ENCODE measurements at regions not wholly inside any gene's neighbourhood (a gene's known extent, or its start where the extent isn't known, plus 50 kb on each side); places are given as distances from the start of the nearest gene placed in this dataset.
A peak's percentile ranks its signal among the peaks of the same experiment; 100 is the strongest.

GRCh38 chr5:126043688-126044087 is 379.5 kb upstream of the GRAMD2B start:
- DNase-seq (ENCODE audit: low spot score in 2 of 2, unreplicated experiment in 2 of 2): no peak
- Mint-ChIP-seq H3K36me3 (no peaks in the 10 kb centered on the region), H3K4me1 (peaks cover 38% of the 10 kb centered on the region), H3K27ac (peak overlapping the region; percentile 73), H3K9me3 (no peaks in the 10 kb centered on the region), H3K4me3 (no peak overlapping the region), H3K27me3 (ENCODE audit: low read depth) (no peaks in the 10 kb centered on the region)
- no peak for TF ChIP-seq CTCF (IDR thresholded peaks at IDR 0.05; ENCODE audit: unreplicated experiment)

- H3K27ac Mint-ChIP-seq: peak overlapping the region; percentile 73
- H3K36me3 Mint-ChIP-seq: no peaks in the 10 kb centered on the region
- H3K27me3 Mint-ChIP-seq (ENCODE audit: low read depth): no peaks in the 10 kb centered on the region
- no peak for TF ChIP-seq CTCF (IDR thresholded peaks at IDR 0.05; ENCODE audit: unreplicated experiment)
- H3K9me3 Mint-ChIP-seq: no peaks in the 10 kb centered on the region
- H3K4me1 Mint-ChIP-seq: peaks cover 38% of the 10 kb centered on the region
- DNase-seq (ENCODE audit: low spot score in 2 of 2, unreplicated experiment in 2 of 2): no peak
- no peak overlapping the region for H3K4me3 Mint-ChIP-seq
These were observed 379.0 kb upstream of the GRAMD2B start for GRCh38 chr5:126044111-126044668.

- no peak for DNase-seq (ENCODE audit: low spot score in 2 of 2, unreplicated experiment in 2 of 2)
- H3K9me3 Mint-ChIP-seq: no peaks in the 10 kb centered on the region
- no peaks in the 10 kb centered on the region for H3K36me3 Mint-ChIP-seq
- no peaks in the 10 kb centered on the region for H3K27me3 Mint-ChIP-seq (ENCODE audit: low read depth)
- peaks cover 39% of the 10 kb centered on the region for H3K4me1 Mint-ChIP-seq
- no peak overlapping the region for H3K4me3 Mint-ChIP-seq
- H3K27ac Mint-ChIP-seq: no peak overlapping the region
- no peak for TF ChIP-seq CTCF (IDR thresholded peaks at IDR 0.05; ENCODE audit: unreplicated experiment)
These were observed 378.2 kb upstream of the GRAMD2B start for GRCh38 chr5:126044931-126045565.

GRCh38 chr5:126046318-126046717 is 376.9 kb upstream of the GRAMD2B start:
- peaks cover 2% of the 10 kb centered on the region for H3K27me3 Mint-ChIP-seq (ENCODE audit: low read depth)
- no peaks in the 10 kb centered on the region for H3K9me3 Mint-ChIP-seq
- H3K4me3 Mint-ChIP-seq: no peak overlapping the region
- TF ChIP-seq CTCF (IDR thresholded peaks at IDR 0.05; ENCODE audit: unreplicated experiment): no peak
- no peak for DNase-seq (ENCODE audit: low spot score in 2 of 2, unreplicated experiment in 2 of 2)
- H3K27ac Mint-ChIP-seq: no peak overlapping the region
- peaks cover 39% of the 10 kb centered on the region for H3K4me1 Mint-ChIP-seq
- no peaks in the 10 kb centered on the region for H3K36me3 Mint-ChIP-seq

- H3K9me3 Mint-ChIP-seq: no peaks in the 10 kb centered on the region
- DNase-seq (ENCODE audit: low spot score in 2 of 2, unreplicated experiment in 2 of 2): no peak
- no peak for TF ChIP-seq CTCF (IDR thresholded peaks at IDR 0.05; ENCODE audit: unreplicated experiment)
- no peak overlapping the region for H3K4me3 Mint-ChIP-seq
- peaks cover 39% of the 10 kb centered on the region for H3K4me1 Mint-ChIP-seq
- peaks cover 7% of the 10 kb centered on the region for H3K27me3 Mint-ChIP-seq (ENCODE audit: low read depth)
- H3K27ac Mint-ChIP-seq: no peak overlapping the region
- H3K36me3 Mint-ChIP-seq: no peaks in the 10 kb centered on the region
These were observed 376.2 kb upstream of the GRAMD2B start for GRCh38 chr5:126046846-126047571.
